H1 (cell line): ENCODE measurements at regions not wholly inside any gene's neighbourhood (a gene's known extent, or its start where the extent isn't known, plus 50 kb on each side); places are given as distances from the start of the nearest gene placed in this dataset.

Experiments used
- CTCF ChIA-PET: fragments of 300-600 bp; sonication (Branson Sonifier 250); formaldehyde crosslinking; loops from one replicate; lab custom pipeline; 2021; ENCODE audit not compliant: partially characterized antibody; lab: Charles Lee
- POLR2A ChIA-PET: fragments of 300-600 bp; sonication (Branson Sonifier 250); formaldehyde crosslinking; loops from one replicate; lab custom pipeline; 2021; ENCODE audit warnings: inconsistent platforms; ENCODE audit not compliant: partially characterized antibody; lab: Charles Lee
- DNase-seq, 2 experiments: peaks; one replicate each; pipeline versions ENCODE4 v3.0.0 to v3.0.0-alpha.2; 2010 to 2022; ENCODE audit warnings: low spot score in 2 of 2, low read depth in 1 of 2, mixed read lengths in 1 of 2
- FAIRE-seq: peaks from 2 replicates; lab custom pipeline; 2011; peaks lifted over from hg19 to GRCh38; lab: Jason Lieb, UNC
- H2AFZ ChIP-seq: 2 replicates; pipeline ENCODE4 v1.8.1; 2012; ENCODE audit warnings: low read length, inconsistent platforms
- H2AK5ac ChIP-seq: 2 replicates; pipeline ENCODE4 v1.6.1; 2013; ENCODE audit warnings: low read depth, low read length
- H2BK120ac ChIP-seq: replicated peaks from 2 replicates; pipeline ENCODE3; 2013; ENCODE audit warnings: low read depth, low read length, inconsistent platforms
- H2BK12ac ChIP-seq: 2 replicates; pipeline ENCODE4 v1.6.1; 2013; ENCODE audit warnings: low read depth, low read length
- H2BK15ac ChIP-seq: 2 replicates; pipeline ENCODE4 v1.6.1; 2013; ENCODE audit warnings: low read length
- H2BK20ac ChIP-seq: 2 replicates; pipeline ENCODE4 v1.6.1; 2013; ENCODE audit warnings: low read length
- H2BK5ac ChIP-seq: 2 replicates; pipeline ENCODE4 v1.6.1; 2013; ENCODE audit warnings: low read depth, low read length
- H3K14ac ChIP-seq: 2 replicates; pipeline ENCODE4 v1.6.1; 2013; ENCODE audit warnings: inconsistent platforms; ENCODE audit not compliant: insufficient read length
- H3K18ac ChIP-seq: 2 replicates; pipeline ENCODE4 v1.6.1; 2013; ENCODE audit warnings: low read length; ENCODE audit errors: extremely low read depth
- H3K23ac ChIP-seq: 2 replicates; pipeline ENCODE4 v1.6.1; 2013; ENCODE audit warnings: inconsistent platforms; ENCODE audit not compliant: insufficient read length
- H3K23me2 ChIP-seq: 2 replicates; pipeline ENCODE4 v1.6.1; 2013; ENCODE audit warnings: low read depth, low read length
- H3K27ac ChIP-seq: 2 replicates; pipeline ENCODE4 v1.6.1; 2011; ENCODE audit warnings: low read depth, low read length, inconsistent platforms
- H3K27me3 ChIP-seq, 4 experiments: replicated peaks in 1 of 4; 1 replicate in 1 of 4; 2 replicates in 3 of 4; pipeline versions ENCODE4 v1.6.1 to v1.8.1; 2011 to 2013; ENCODE audit warnings: low read length in 3 of 4, mild to moderate bottlenecking in 3 of 4, inconsistent platforms in 2 of 4, mixed read lengths in 2 of 4, moderate library complexity in 1 of 4; ENCODE audit not compliant: control insufficient read depth in 3 of 4, insufficient read depth in 3 of 4; ENCODE audit errors: extremely low read depth in 1 of 4
- H3K36me3 ChIP-seq, 4 experiments: 2 replicates each; pipeline versions ENCODE4 v1.6.1 to v1.8.1; 2011 to 2013; ENCODE audit warnings: mild to moderate bottlenecking in 4 of 4, low read length in 3 of 4, moderate library complexity in 2 of 4, control low read depth in 1 of 4, inconsistent platforms in 1 of 4; ENCODE audit not compliant: insufficient read depth in 4 of 4, control insufficient read depth in 2 of 4
- H3K4ac ChIP-seq: replicated peaks from 2 replicates; pipeline ENCODE3; 2013; ENCODE audit warnings: low read length, low read depth, mixed read lengths, inconsistent platforms; ENCODE audit not compliant: insufficient read length
- H3K4me1 ChIP-seq, 4 experiments: replicated peaks in 1 of 4; 1 replicate in 1 of 4; 2 replicates in 3 of 4; pipeline versions ENCODE4 v1.6.1 to v1.8.1; 2011 to 2013; ENCODE audit warnings: low read length in 3 of 4, inconsistent platforms in 2 of 4, mixed read lengths in 1 of 4; ENCODE audit not compliant: insufficient read depth in 4 of 4, control insufficient read depth in 3 of 4
- H3K4me2 ChIP-seq, 2 experiments: 2 replicates each; pipeline versions ENCODE4 v1.6.1 to v1.8.1; 2011 to 2013; ENCODE audit warnings: low read depth in 2 of 2, low read length in 2 of 2, control low read depth in 1 of 2, inconsistent platforms in 1 of 2, mild to moderate bottlenecking in 1 of 2; ENCODE audit not compliant: insufficient read depth in 1 of 2
- H3K4me3 ChIP-seq, 4 experiments: fragments of 200-600, 300-600 bp in 1 of 4; sonication (generic), shearing (Covaris generic), sonication (Bioruptor Twin) in 1 of 4; 2 replicates each; pipeline versions ENCODE4 v1.5.1 to v1.8.1; 2011 to 2016; ENCODE audit warnings: low read length in 4 of 4, low read depth in 3 of 4, control low read depth in 2 of 4, inconsistent platforms in 2 of 4, mild to moderate bottlenecking in 2 of 4, mixed read lengths in 1 of 4, moderate library complexity in 1 of 4; ENCODE audit not compliant: insufficient read depth in 2 of 4; ENCODE audit errors: extremely low read depth in 1 of 4
- H3K56ac ChIP-seq: replicated peaks from 2 replicates; pipeline ENCODE3; 2013; ENCODE audit warnings: low read depth, mild to moderate bottlenecking, mixed read lengths, low read length, inconsistent platforms; ENCODE audit not compliant: insufficient read length
- H3K79me1 ChIP-seq: 2 replicates; pipeline ENCODE4 v1.6.1; 2013; ENCODE audit warnings: low read depth, low read length, control low read depth
- H3K79me2 ChIP-seq, 2 experiments: 2 replicates each; pipeline versions ENCODE4 v1.6.1 to v1.8.1; 2012 to 2013; ENCODE audit warnings: low read length in 2 of 2, mild to moderate bottlenecking in 2 of 2, inconsistent platforms in 1 of 2; ENCODE audit not compliant: insufficient read depth in 2 of 2, control insufficient read depth in 1 of 2
- H3K9ac ChIP-seq, 4 experiments: replicated peaks in 1 of 4; 1 replicate in 1 of 4; 2 replicates in 3 of 4; pipeline versions ENCODE4 v1.6.1 to v1.8.1; 2011 to 2013; ENCODE audit warnings: low read depth in 3 of 4, low read length in 3 of 4, control low read depth in 2 of 4, mild to moderate bottlenecking in 2 of 4, moderate library complexity in 2 of 4, inconsistent platforms in 1 of 4; ENCODE audit errors: extremely low read depth in 1 of 4
- H3K9me3 ChIP-seq, 2 experiments: 2 replicates each; pipeline versions ENCODE4 v1.6.1 to v1.8.1; 2012 to 2013; ENCODE audit warnings: mild to moderate bottlenecking in 2 of 2, moderate library complexity in 2 of 2, control low read depth in 1 of 2, inconsistent platforms in 1 of 2, low read depth in 1 of 2, low read length in 1 of 2, mixed read lengths in 1 of 2; ENCODE audit not compliant: insufficient read depth in 2 of 2
- H4K20me1 ChIP-seq, 2 experiments: replicated peaks in 1 of 2; 2 replicates each; pipeline versions ENCODE3 to v1.8.1; 2011 to 2013; ENCODE audit warnings: inconsistent platforms in 2 of 2, low read length in 2 of 2, mild to moderate bottlenecking in 1 of 2; ENCODE audit not compliant: insufficient read depth in 2 of 2, control insufficient read depth in 1 of 2
- H4K5ac ChIP-seq: 2 replicates; pipeline ENCODE4 v1.6.1; 2013; ENCODE audit warnings: low read length, low read depth, mixed read lengths, inconsistent platforms; ENCODE audit not compliant: insufficient read length
- H4K8ac ChIP-seq: 2 replicates; pipeline ENCODE4 v1.8.0; 2013; ENCODE audit warnings: mild to moderate bottlenecking, moderate library complexity, low read length, inconsistent platforms; ENCODE audit not compliant: insufficient read depth; ENCODE audit errors: extremely low read depth
- H4K91ac ChIP-seq: replicated peaks from 2 replicates; pipeline ENCODE3; 2013; ENCODE audit warnings: low read length, mixed read lengths, inconsistent platforms; ENCODE audit not compliant: insufficient read length
- BCL11A ChIP-seq, 2 experiments: IDR thresholded peaks; one replicate each; pipeline ENCODE4 v1.6.1; 2011; ENCODE audit warnings: low read depth in 2 of 2, low read length in 2 of 2, mild to moderate bottlenecking in 2 of 2
- CBX5 ChIP-seq: fragments of 300-800, 300-1000 bp; sonication (generic); IDR thresholded peaks from 2 replicates; pipeline ENCODE4 v1.7.1; 2016; ENCODE audit warnings: antibody characterized with exemption, low read length, low read depth
- CBX8 ChIP-seq: fragments of 300-800, 300-1000 bp; sonication (generic); IDR thresholded peaks from 2 replicates; pipeline ENCODE4 v1.7.1; 2016; ENCODE audit warnings: low read depth, low read length, borderline replicate concordance
- EGR1 ChIP-seq: IDR thresholded peaks from 2 replicates; pipeline ENCODE4 v1.6.1; 2011; ENCODE audit warnings: low read depth, low read length, borderline replicate concordance
- KDM4A ChIP-seq: IDR thresholded peaks from one replicate; pipeline ENCODE4 v1.7.1; 2012; ENCODE audit warnings: low read depth, mild to moderate bottlenecking, moderate library complexity, low read length, inconsistent platforms; ENCODE audit not compliant: severe bottlenecking
- RAD21 ChIP-seq, 2 experiments: IDR thresholded peaks in 1 of 2; conservative IDR thresholded peaks in 1 of 2; 2 replicates each; pipeline ENCODE4 v1.6.1; 2011; ENCODE audit warnings: low read depth in 2 of 2, low read length in 2 of 2, improper control_type of control experiment in 1 of 2, inconsistent platforms in 1 of 2, mild to moderate bottlenecking in 1 of 2, moderate library complexity in 1 of 2
- SP1 ChIP-seq: IDR thresholded peaks from 2 replicates; pipeline ENCODE4 v1.6.1; 2011; ENCODE audit warnings: low read depth, low read length
- SP2 ChIP-seq: IDR thresholded peaks from 2 replicates; pipeline ENCODE4 v1.6.1; 2012; ENCODE audit warnings: mild to moderate bottlenecking, low read length, inconsistent platforms
- TAF1 ChIP-seq: IDR thresholded peaks from 2 replicates; pipeline ENCODE4 v1.6.1; 2011; ENCODE audit warnings: mild to moderate bottlenecking, low read depth, low read length
- TCF12 ChIP-seq: IDR thresholded peaks from 2 replicates; pipeline ENCODE4 v1.6.1; 2011; ENCODE audit warnings: low read depth, mild to moderate bottlenecking, low read length
- WGBS, 2 experiments: shearing (Covaris generic) in 1 of 2; methylation state at CpG; one replicate each; pipeline versions ENCODE4 v1.1.6 to v1.1.7; 2013 to 2015; ENCODE audit warnings: low lambda C conversion rate in 2 of 2, mixed read lengths in 2 of 2, inconsistent platforms in 1 of 2, low coverage in 1 of 2, missing lambda C conversion rate in 1 of 2; ENCODE audit not compliant: insufficient replicate concordance in 2 of 2, insufficient coverage in 1 of 2, insufficient read length in 1 of 2; ENCODE audit errors: extremely low coverage in 1 of 2, missing lambda C conversion rate in 1 of 2; 5-methylcytosine and 5-hydroxymethylcytosine counted together

DNA sequence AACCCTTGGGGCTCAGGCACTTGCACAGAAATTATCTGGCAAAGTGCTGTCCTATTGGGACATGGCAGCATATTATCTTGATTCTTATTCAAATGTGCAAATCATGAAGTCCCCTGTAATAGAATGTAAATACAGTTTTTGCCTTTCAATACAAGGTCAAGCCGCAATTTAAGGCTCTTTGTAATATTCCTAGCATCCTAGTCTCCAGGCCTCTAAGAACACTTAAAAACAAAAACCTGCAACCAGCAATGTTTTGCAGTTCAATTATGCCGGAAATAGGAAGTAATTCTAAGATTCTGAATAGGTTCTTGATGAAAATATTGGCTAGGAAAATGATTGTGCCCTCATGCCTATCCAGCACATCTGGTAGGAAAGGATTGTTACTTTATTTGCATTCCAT, 197.2 kb upstream of the IRAK1BP1 start:
- CTCF ChIA-PET, result no interaction called here
- Histone ChIP-seq H3K79me1 (no peaks in the 10 kb centered on the region), H4K8ac (no peak overlapping the region), H2AFZ (no peak overlapping the region), H4K20me1 (no peaks in the 10 kb centered on the region), H3K18ac (no peak overlapping the region), H2BK120ac (no peak overlapping the region), H3K9ac (no peak overlapping the region), H3K14ac (no peak overlapping the region), H4K91ac (no peak overlapping the region), H3K4ac (no peak overlapping the region), H3K23ac (no peak overlapping the region)
- TF ChIP-seq BCL11A (IDR thresholded peaks at IDR 0.05; ENCODE audit: low read depth in 2 of 2, low read length in 2 of 2) (no peak), KDM4A (no peak), SP1 (no peak), RAD21 (IDR thresholded peaks at IDR 0.05 in 1 of 2, conservative IDR thresholded peaks at IDR 0.05 in 1 of 2; ENCODE audit: low read depth in 2 of 2, low read length in 2 of 2) (no peak), TAF1 (no peak), EGR1 (no peak), CBX5 (no peak), SP2 (no peak), TCF12 (no peak), CBX8 (no peak)
- TF ChIP-seq, all 59 proteins: peak for 0
- no peak overlapping the region for H3K4me3 ChIP-seq
- no peak overlapping the region for H3K27ac ChIP-seq
- no peak overlapping the region for H2BK12ac ChIP-seq
- no peak overlapping the region for H2BK20ac ChIP-seq
- no peaks in the 10 kb centered on the region for H3K9me3 ChIP-seq
- H3K56ac ChIP-seq, result no peak overlapping the region
- no peaks in the 10 kb centered on the region for H3K23me2 ChIP-seq
- no peaks in the 10 kb centered on the region for H3K36me3 ChIP-seq
- POLR2A ChIA-PET, result no interaction called here
- H3K4me1 ChIP-seq, result peaks cover 0 to 9% (median 1%) of the 10 kb centered on the region in 4 experiments; a peak in 2 of 7 replicates
- H4K5ac ChIP-seq, result no peak overlapping the region
- no peak for FAIRE-seq
- DNase-seq, result no peak
- H3K4me2 ChIP-seq, result peak overlapping the region; percentile 17 to 21; a peak in 2 of 4 replicates
- H3K27me3 ChIP-seq, result no peaks in the 10 kb centered on the region
- 78% methylated on average over 2 of the region's 2 CpGs; no CpG with 5 or more reads in 1 of the 2 experiments for WGBS, 2 experiments
- H2AK5ac ChIP-seq, result no peak overlapping the region
- H3K79me2 ChIP-seq, result no peaks in the 10 kb centered on the region
- no peak overlapping the region for H2BK5ac ChIP-seq
- no peak overlapping the region for H2BK15ac ChIP-seq
